ENCODE measurements at regions not wholly inside any gene's neighbourhood (a gene's known extent, or its start where the extent isn't known, plus 50 kb on each side); places are given as distances from the start of the nearest gene placed in this dataset.

DNA sequence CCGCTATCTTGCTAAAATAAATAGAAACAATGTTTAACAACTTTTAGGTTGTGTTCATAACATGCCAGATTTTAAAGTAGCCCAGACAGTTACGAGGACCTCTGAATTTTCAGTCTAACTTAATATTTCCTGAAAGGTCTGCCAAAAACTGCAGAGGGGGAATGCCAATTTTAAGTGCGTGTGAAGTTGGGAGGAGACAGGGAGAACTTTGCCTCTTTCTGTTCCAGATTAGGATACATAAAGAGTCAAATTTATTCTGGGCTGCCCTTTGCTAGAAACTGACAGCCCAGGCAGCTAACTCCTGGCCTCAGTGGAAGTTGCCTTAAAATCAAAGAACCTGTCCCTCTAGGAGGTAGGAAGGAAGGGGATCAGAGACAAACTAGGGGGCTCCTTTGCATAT is 52.3 kb upstream of the PIP4K2A start (continued):
- TF ChIP-seq, protein P1, sequence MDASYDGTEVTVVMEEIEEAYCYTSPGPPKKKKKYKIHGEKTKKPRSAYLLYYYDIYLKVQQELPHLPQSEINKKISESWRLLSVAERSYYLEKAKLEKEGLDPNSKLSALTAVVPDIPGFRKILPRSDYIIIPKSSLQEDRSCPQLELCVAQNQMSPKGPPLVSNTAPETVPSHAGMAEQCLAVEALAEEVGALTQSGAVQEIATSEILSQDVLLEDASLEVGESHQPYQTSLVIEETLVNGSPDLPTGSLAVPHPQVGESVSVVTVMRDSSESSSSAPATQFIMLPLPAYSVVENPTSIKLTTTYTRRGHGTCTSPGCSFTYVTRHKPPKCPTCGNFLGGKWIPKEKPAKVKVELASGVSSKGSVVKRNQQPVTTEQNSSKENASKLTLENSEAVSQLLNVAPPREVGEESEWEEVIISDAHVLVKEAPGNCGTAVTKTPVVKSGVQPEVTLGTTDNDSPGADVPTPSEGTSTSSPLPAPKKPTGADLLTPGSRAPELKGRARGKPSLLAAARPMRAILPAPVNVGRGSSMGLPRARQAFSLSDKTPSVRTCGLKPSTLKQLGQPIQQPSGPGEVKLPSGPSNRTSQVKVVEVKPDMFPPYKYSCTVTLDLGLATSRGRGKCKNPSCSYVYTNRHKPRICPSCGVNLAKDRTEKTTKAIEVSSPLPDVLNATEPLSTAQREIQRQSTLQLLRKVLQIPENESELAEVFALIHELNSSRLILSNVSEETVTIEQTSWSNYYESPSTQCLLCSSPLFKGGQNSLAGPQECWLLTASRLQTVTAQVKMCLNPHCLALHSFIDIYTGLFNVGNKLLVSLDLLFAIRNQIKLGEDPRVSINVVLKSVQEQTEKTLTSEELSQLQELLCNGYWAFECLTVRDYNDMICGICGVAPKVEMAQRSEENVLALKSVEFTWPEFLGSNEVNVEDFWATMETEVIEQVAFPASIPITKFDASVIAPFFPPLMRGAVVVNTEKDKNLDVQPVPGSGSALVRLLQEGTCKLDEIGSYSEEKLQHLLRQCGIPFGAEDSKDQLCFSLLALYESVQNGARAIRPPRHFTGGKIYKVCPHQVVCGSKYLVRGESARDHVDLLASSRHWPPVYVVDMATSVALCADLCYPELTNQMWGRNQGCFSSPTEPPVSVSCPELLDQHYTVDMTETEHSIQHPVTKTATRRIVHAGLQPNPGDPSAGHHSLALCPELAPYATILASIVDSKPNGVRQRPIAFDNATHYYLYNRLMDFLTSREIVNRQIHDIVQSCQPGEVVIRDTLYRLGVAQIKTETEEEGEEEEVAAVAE (CRISPR knock-in tag; IDR thresholded peaks at IDR 0.05; ENCODE audit: borderline replicate concordance), result no peak
- TF ChIP-seq, protein P2, sequence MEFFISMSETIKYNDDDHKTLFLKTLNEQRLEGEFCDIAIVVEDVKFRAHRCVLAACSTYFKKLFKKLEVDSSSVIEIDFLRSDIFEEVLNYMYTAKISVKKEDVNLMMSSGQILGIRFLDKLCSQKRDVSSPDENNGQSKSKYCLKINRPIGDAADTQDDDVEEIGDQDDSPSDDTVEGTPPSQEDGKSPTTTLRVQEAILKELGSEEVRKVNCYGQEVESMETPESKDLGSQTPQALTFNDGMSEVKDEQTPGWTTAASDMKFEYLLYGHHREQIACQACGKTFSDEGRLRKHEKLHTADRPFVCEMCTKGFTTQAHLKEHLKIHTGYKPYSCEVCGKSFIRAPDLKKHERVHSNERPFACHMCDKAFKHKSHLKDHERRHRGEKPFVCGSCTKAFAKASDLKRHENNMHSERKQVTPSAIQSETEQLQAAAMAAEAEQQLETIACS (CRISPR knock-in tag; IDR thresholded peaks at IDR 0.05), result no peak

GRCh38 chr10:22765660-22766547 is 51.5 kb upstream of the PIP4K2A start:
- Histone ChIP-seq H3K9me3 (ENCODE audit: low read length) (no peaks in the 10 kb centered on the region), H2AFZ (ENCODE audit: low read length) (no peak overlapping the region), H3K4me1 (ENCODE audit: insufficient read depth, low read length) (peaks cover 5% of the 10 kb centered on the region; the same call in 1 of the 2 replicates), H3K4me2 (ENCODE audit: low read depth, low read length) (no peak overlapping the region), H3K9ac (ENCODE audit: insufficient read depth, low read depth, low read length) (no peak overlapping the region), H3K27ac (ENCODE audit: extremely low read length, insufficient read depth, low read length) (no peak overlapping the region), H3K27me3 (ENCODE audit: control insufficient read depth in 1 of 2, insufficient read depth in 2 of 2, low read length in 2 of 2) (no peaks in the 10 kb centered on the region; a peak in 1 of 5 replicates), H4K20me1 (ENCODE audit: insufficient read depth, low read length) (no peaks in the 10 kb centered on the region), H3K36me3 (replicated peaks in 1 of 2; ENCODE audit: control insufficient read depth in 1 of 2, insufficient read depth in 2 of 2, low read length in 2 of 2) (no peaks in the 10 kb centered on the region), H3K79me2 (ENCODE audit: insufficient read depth, low read length) (no peaks in the 10 kb centered on the region), H3K4me3 (replicated peaks in 1 of 3; ENCODE audit: insufficient read depth in 1 of 3, low read depth in 2 of 3, low read length in 3 of 3) (no peak overlapping the region)
- BruUV-seq (replicated peaks), result no TSS peak
- WGBS (ENCODE audit: low lambda C conversion rate), result 53% methylated on average over 6 of the region's 6 CpGs
- intact Hi-C loops (cut with micrococcal nuclease; ENCODE audit: unreplicated experiment), result no loop called here
- FAIRE-seq (no peak), ATAC-seq (no peak), DNase-seq (ENCODE audit: low spot score) (no peak)
- in situ Hi-C loops (cut with HindIII; ENCODE audit: extremely low pct_ligation_motif_present, low pct_unique_long_range_greater_than_20kb), result no loop called here
- ChIA-PET POLR2A (no interaction called here), CTCF (ENCODE audit: low intra/inter-chr PET ratio, low total read pairs) (no interaction called here)
- TF ChIP-seq BHLHE40 (IDR thresholded peaks at IDR 0.05; ENCODE audit: low read length) (no peak), ZHX2 (IDR thresholded peaks at IDR 0.05; ENCODE audit: low read depth) (no peak), ZHX2 (CRISPR knock-in tag; IDR thresholded peaks at IDR 0.05; ENCODE audit: borderline replicate concordance) (no peak), ZMYM4 (CRISPR knock-in tag; IDR thresholded peaks at IDR 0.05) (no peak), CBX2 (IDR thresholded peaks at IDR 0.05; ENCODE audit: low read depth, low read length) (no peak), CBX2 (CRISPR knock-in tag; IDR thresholded peaks at IDR 0.05; ENCODE audit: low read depth) (no peak), DNMT3B (CRISPR knock-in tag; conservative IDR thresholded peaks at IDR 0.05) (no peak)
- TF ChIP-seq, protein P3, sequence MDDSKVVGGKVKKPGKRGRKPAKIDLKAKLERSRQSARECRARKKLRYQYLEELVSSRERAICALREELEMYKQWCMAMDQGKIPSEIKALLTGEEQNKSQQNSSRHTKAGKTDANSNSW (CRISPR knock-in tag; IDR thresholded peaks at IDR 0.05; ENCODE audit: borderline replicate concordance), result no peak
